Activated T-cell treated with anti-CD3 and anti-CD28 coated beads for 24 hours (primary cell): ENCODE measurements at regions not wholly inside any gene's neighbourhood (a gene's known extent, or its start where the extent isn't known, plus 50 kb on each side); places are given as distances from the start of the nearest gene placed in this dataset.

Source experiments
- DNase-seq: peaks from one replicate; pipeline ENCODE4 v3.0.0-alpha.2; 2020; ENCODE audit warnings: low read depth

GRCh38 chr13:50195045-50195444 lies 179.8 kb downstream of the KCNRG start:
- DNase-seq = no peak

- DNase-seq = no peak
These were observed 180.9 kb downstream of the KCNRG start for GRCh38 chr13:50196118-50196517.

- no peak for DNase-seq
These were observed 182.5 kb downstream of the KCNRG start for GRCh38 chr13:50197705-50198104.

- DNase-seq = no peak
These were observed 183.3 kb downstream of the KCNRG start for GRCh38 chr13:50198508-50198907.

- no peak for DNase-seq
These were observed 185.3 kb downstream of the KCNRG start for GRCh38 chr13:50200569-50200968.

GRCh38 chr13:50200988-50201387 lies 185.7 kb downstream of the KCNRG start:
- no peak for DNase-seq

GRCh38 chr13:50202485-50202884 lies 187.2 kb downstream of the KCNRG start:
- DNase-seq = no peak

GRCh38 chr13:50203256-50203941 lies 188.2 kb downstream of the KCNRG start:
- DNase-seq = no peak

GRCh38 chr13:50205581-50205980 lies 190.3 kb downstream of the KCNRG start:
- no peak for DNase-seq

- DNase-seq = no peak
These were observed 193.6 kb downstream of the KCNRG start for GRCh38 chr13:50208826-50209335.

- no peak for DNase-seq
These were observed 194.4 kb downstream of the KCNRG start for GRCh38 chr13:50209631-50210030.

- DNase-seq = no peak
These were observed 198.3 kb downstream of the KCNRG start for GRCh38 chr13:50213526-50213925.

- DNase-seq = no peak
These were observed 199.3 kb downstream of the KCNRG start for GRCh38 chr13:50214514-50214913.

- no peak for DNase-seq
These were observed 200.2 kb downstream of the KCNRG start for GRCh38 chr13:50215399-50215798.

GRCh38 chr13:50219743-50220142 lies 204.5 kb downstream of the KCNRG start:
- no peak for DNase-seq

GRCh38 chr13:50220938-50221337 lies 205.7 kb downstream of the KCNRG start:
- DNase-seq = no peak

- no peak for DNase-seq
These were observed 207.5 kb downstream of the KCNRG start for GRCh38 chr13:50222569-50223332.

GRCh38 chr13:50224534-50224933 lies 209.3 kb downstream of the KCNRG start:
- peak; percentile 35 for DNase-seq

- DNase-seq = no peak
These were observed 210.2 kb downstream of the KCNRG start for GRCh38 chr13:50225193-50226155.

GRCh38 chr13:50226515-50227155 lies 211.4 kb downstream of the KCNRG start:
- no peak for DNase-seq

GRCh38 chr13:50227361-50227760 lies 212.1 kb downstream of the KCNRG start:
- no peak for DNase-seq

- no peak for DNase-seq
These were observed 213.3 kb downstream of the KCNRG start for GRCh38 chr13:50228527-50228926.
